Fibroblast of skin of back (primary cell): ENCODE measurements at regions not wholly inside any gene's neighbourhood (a gene's known extent, or its start where the extent isn't known, plus 50 kb on each side); places are given as distances from the start of the nearest gene placed in this dataset.
A peak's percentile ranks its signal among the peaks of the same experiment; 100 is the strongest.

ENCODE experiments used
- DNase-seq: peaks from one replicate; pipeline ENCODE4 v3.0.0-alpha.2; 2013

DNA sequence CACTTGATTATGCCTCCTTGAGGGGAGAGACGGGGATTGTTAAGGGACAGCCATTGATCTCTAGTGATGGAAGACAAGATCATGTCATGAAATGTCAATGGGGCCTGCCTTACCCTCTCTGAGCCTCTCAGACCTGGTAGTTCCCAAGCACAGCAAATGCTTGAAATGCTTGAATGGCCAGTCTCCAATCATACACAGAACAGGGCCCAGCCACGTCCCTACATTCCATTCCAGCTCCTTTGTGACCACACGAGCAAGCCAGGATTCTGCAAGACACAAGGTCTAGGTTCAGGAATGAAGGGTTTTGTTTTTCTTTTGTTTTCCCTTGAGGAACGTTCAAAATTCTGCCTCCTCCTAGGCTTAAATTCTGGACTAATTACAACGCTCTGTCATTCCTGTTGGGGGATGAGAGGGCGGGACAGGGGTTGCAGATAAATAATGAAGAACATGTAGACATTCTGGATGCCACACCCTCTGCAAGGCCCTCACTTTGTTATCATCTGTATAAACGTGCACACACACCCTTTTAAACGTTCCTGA is 98.1 kb upstream of the YPEL5 start:
- peak; percentile 47 for DNase-seq

DNA sequence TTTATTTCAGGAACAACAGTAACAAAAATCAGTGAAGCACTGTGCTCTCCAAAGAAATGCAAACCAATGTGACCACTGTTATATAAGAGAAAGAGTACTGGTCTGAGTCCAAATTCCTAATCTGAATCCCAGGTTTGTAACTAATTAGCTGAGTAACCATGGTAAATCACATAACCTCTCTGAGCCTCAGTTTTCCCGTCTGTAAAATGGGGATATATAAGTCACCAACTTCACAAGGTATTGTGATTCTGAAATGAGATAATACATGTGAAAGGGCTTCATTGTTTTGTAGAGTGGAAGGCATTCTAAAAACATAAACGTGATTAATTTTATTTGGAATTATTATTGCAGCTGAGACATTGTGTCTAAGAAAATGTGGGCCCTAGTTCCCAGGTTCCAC is 91.3 kb upstream of the YPEL5 start:
- no peak for DNase-seq

DNA sequence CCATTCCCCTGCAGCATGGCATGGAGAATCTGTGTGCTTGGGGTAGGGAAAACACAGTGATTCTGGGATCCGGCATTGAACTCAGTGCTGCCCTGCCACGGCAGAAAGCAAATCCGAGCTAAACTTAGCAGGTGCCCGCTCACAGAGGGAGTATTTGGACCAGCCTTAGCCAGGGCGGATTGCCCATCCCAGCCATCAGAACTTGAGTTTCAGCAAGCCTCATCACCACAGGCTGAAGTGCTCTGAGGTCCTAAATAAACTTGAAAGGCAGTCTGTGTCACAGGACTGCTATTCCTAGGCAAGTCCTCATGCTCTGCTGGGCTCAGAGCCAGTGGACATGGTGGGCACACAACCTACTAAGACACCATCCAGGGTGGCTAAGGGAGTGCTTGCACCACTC is 86.2 kb upstream of the YPEL5 start:
- no peak for DNase-seq

DNA sequence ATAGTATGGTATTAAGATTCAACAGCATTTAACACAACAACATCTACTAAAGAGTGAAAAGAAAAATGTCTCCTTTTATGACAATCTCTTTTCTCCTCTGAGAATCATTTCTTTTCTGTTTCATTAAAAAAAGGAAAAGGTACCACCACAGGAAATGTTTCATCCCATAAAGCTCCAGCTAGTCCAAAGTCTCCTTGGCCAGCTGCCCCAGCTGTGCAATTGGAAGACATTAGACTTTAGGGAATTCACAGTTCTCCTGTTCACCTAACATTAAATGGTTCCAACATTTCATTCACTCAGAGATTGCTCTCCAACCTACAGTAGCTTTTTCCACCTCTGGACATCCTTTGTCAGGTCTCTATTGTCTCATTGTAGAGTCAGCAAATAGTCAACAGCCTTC is 78.7 kb upstream of the YPEL5 start:
- no peak for DNase-seq

DNA sequence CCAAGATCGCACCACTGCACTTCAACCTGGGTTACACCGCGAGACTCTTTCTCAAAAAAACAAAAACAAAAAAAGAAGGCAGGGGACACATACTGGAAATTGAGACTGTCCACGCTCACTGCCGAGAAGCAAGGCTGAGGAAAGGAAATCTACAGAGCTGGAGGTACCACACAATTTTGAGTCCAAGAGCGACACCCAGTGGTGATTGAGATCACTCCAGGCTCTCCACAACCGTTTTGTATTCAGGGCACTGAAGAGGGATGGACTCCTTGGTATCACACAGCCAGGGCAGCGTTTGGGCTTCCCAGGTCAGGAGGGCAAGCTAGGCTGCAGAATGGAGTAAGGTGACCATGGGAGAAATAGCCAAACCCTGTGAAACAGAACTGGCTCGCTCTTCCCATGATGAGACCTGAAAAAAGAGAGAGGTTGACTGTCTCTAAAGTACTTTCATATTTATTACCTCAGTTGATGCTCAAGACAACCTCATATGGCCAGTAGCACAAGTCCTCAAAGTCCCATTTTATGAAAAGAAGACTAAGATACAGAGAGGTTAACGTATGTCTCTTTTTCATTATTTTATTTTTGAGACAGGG is 74.5 kb upstream of the YPEL5 start:
- DNase-seq: peak; percentile 73

DNA sequence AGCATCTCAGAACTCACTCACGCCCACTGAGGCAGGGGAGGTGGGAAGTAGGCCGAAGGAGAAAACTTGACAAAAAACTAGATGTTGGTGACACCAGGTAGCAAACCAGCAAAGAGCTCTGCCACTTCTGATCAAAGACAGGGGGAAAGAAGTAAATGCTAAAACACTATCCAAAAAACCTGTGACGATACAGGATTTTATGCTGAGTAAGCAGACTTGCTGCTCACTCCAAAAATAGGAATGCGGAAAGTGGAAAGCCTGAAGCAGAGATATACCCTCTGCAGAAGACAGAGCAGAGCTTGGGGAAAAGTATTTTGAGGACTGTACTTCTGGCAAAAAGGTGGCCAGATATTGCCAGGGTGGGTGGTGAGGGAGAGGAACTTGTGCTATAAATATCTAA is 73.3 kb upstream of the YPEL5 start:
- no peak for DNase-seq

DNA sequence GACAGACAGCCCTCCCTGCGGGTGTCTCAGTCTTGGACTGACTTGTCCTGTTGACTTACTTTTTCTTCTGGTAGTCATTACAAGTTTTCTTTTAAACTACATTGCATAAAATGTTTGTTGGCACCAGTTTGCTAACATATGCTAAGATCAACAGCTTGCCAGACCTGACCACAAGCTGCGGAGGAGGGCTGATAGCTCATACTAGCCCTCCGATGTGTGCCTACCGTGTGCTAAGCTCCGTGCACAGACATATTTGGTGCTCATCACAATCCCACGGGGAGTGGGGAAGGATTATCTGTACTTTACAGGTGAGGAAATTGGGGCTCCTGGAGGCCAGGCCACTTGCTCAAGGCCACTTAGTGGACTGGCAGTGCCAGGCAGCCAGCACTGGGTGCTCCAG is 72.8 kb upstream of the YPEL5 start:
- no peak for DNase-seq

DNA sequence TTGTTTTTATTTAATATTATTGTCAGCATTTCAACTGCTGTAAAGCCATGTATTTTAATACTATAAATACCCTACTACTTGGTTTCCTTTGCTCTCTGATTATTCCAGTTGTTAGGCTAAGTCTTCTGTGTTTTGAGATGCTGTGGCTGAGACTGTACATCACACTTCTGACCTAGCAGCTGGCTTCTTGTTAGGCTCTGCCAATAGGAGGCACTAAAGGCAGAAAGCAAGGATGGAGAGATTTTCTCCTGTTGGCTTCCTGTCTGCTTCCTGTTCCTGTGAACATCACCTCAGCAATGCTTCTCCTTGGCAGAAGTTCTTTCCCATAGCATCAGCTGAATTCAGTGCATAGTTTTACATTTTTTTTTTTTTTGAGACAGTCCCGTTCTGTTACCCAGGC is 68.3 kb upstream of the YPEL5 start:
- peak; percentile 11 for DNase-seq

DNA sequence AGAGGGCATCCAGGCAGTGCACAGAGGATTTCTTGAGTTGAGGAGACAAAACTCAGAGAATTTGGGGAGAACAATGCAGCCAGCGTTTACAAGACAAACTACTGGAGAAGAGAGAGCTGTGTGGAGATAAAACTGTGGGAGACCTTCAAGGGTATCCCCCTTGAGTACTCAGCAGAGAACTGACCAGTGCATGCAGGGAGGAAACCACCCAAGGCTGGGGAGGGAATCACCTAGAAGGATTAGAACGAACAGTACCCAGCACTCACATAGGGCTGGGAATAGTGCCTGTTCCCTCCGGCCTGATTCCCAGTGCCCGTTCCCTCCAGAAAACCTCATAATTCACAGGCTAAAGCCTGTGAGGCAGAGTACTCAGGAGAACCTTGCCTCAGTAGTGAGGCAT is 61.9 kb upstream of the YPEL5 start:
- no peak for DNase-seq

DNA sequence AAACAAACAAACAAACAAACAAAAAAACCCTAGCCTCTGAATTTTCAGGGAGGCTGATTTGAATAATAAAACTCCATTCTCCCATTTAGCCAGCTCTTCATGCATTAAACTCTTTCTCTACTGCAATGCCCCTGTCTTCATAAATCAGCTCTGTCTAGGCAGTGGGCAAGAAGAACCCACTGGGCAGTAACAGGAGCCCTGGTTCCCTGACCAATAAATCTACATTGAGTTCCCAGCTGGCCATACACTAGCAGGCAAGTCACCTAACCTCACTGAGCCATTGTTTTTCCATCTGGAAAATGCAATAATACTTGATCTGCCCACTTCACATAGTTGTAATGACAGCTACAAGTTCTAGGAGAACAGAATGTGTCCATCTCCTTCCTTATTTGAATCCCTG is 57.6 kb upstream of the YPEL5 start:
- DNase-seq: no peak

DNA sequence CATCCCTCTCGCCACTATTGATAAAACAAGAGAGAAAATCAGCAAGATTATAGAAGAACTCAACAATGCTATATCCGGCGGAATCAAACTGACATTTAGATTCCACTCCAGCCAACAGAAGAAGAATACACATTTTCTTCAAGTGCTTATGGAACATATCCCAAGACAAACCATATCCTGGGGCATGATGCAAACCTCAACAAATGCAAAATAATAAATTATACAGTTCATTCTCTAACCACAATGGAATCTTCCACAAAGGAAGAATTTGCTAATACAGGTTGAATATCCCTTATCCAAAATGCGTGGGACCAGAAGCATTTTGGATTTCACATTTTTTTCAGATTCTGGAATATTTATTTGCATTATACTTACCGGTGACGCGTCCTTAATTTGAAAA is 51.4 kb upstream of the YPEL5 start:
- no peak for DNase-seq

DNA sequence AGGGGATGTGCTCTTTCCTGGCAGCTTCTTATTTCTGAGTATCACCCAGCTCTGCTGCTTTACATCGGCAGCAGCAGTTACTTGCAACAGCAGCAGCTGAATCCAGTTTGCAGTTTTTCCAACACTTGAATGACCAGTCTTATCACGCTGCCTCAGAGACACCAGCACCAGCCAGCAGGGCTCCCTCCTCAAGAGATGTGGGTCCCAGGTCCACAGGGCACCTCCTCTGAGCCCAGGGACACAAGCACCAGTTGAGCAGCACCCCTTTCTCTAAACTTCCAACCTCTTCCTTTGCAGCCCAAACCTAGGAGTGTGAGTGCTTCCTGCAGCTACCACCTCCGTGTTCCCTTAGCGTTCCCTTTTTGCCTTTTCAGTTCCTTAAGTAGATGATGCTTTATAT is 50.4 kb upstream of the YPEL5 start:
- DNase-seq: no peak
